GM21423 (cell line): ENCODE measurements at regions not wholly inside any gene's neighbourhood (a gene's known extent, or its start where the extent isn't known, plus 50 kb on each side); places are given as distances from the start of the nearest gene placed in this dataset.

Experiments used
- ATAC-seq: cut with Tn5 transposase; IDR thresholded peaks from one replicate; pipeline ENCODE4 v1.9.1; 2021; ENCODE audit warnings: mild to moderate bottlenecking, moderate library complexity; ENCODE audit not compliant: unreplicated experiment

DNA sequence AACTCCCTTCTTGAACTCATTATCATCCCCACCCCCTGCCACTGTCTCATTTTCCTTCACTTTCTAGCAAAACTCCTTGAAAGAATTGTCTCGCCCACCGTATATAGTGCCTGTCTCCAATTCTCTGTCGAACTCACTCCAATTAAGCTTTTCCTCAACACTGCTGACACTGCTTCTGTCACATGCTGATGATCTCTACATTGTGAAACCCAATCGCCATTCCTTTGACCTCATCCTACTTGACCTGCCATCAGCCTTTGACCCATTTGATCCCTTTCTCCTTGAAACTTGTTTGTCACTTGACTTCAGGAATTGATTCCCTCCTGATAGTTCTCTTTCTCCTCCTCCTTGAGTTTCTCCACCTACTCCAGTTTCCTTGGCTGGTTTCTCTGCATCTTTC, 54.8 kb downstream of the CCDC71L start:
- ATAC-seq, result no peak

- no peak for ATAC-seq
These were observed 56.0 kb downstream of the CCDC71L start for GRCh38 chr7:106604971-106605370.

GRCh38 chr7:106604303-106604924, 56.5 kb downstream of the CCDC71L start:
- ATAC-seq, result no peak

- no peak for ATAC-seq
These were observed 57.6 kb downstream of the CCDC71L start for GRCh38 chr7:106603346-106603745.

DNA sequence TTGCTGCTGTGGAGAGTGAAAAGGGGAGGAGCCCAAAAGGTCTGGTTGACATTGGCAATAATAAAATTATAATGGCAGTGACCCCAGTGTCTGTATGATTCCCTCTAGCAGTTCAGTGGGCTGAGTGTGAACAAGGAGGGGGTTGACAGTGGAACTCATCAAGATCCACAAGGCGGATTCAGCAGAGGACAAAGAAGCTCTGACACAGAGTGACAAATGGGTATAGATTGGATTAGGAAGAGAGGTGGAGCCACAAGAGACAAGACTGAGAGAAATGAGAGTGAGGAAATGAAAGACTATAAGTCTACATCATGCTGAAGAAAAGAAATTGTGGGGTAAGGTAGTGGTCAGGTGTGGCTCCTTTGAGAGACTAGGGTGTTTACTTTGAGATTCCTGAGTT, 58.9 kb downstream of the CCDC71L start:
- no peak for ATAC-seq

- ATAC-seq, result no peak
These were observed 60.2 kb downstream of the CCDC71L start for GRCh38 chr7:106600569-106601373.

DNA sequence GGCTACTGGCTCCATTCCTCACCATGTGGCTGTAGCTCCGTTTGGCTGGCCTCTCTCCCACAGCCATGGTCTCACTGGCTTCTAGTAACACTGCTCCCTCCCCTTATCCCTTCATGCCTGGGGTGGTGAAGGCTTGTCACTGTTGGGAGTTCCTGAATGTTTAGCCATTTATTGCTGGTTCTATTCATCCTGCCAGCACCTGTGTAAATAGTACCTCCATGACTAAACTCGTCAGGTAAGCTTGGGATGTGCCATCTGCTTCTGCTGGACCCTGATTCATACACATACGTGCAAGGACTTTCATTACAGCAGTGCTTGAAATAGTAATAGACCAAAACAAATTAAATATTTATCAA, 61.6 kb downstream of the CCDC71L start:
- ATAC-seq, result no peak

GRCh38 chr7:106598663-106599342, 62.2 kb downstream of the CCDC71L start:
- peak; percentile 95 for ATAC-seq

- ATAC-seq, result no peak
These were observed 63.0 kb downstream of the CCDC71L start for GRCh38 chr7:106597751-106598546.

DNA sequence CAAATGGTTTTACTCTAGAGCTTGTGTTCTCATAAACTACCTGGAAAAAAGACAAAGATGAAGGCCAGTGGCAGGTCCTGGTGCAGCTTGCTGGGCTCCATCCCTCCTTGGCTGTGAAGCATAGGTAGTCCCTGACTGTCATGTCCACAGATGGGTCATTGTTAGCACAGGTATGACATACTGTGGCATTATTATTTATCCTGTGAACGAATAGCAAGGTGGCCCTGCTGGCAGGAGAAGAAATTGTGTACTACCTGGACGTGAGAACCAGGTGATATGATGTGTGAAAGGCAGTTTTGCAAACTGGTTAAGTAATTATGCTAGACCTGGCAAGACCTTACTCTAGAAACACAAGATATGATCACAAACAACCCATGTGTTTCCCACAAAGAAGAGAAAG, 63.9 kb downstream of the CCDC71L start:
- ATAC-seq, result no peak

DNA sequence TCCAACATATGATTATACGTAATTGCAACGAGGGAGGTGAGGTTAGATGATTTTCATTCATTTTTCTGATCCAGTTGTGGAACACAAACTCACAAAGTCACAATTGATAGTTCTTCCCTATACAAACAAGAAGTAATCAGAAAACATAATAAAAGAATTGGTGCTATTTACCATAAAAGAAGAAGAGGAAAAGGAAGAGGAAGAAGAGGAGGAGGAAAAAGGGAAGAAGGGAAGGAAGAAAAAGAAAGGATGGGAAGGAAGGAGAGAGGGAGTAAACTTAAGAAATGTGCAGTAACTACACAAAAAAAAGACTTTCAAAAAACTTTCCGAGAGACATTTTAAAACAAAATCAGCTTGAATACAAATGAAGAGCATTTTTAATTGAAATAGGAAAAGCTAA, 65.0 kb downstream of the CCDC71L start:
- no peak for ATAC-seq

- ATAC-seq, result no peak
These were observed 67.9 kb downstream of the CCDC71L start for GRCh38 chr7:106593028-106593417.

- ATAC-seq, result no peak
These were observed 68.5 kb downstream of the CCDC71L start for GRCh38 chr7:106592282-106593027.

DNA sequence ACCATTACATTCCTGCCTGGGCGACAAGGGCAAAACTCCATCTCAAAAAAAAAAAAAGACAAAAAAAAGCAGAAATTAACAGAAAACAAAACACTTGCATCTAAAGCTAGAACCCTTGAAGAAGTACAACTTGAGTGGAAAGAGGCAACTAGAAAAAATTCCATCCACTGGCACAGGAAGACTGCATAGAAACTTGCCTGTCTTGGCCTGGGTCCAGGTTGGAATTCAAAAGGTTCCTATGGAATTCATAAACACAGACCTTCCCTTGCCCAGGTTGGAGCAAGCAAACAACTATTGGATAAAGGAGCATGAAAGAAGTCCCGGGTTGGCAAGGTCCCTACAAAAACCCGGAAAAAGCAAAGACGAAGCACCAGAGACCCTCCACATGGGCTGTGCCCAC, 69.8 kb downstream of the CCDC71L start:
- no peak for ATAC-seq

DNA sequence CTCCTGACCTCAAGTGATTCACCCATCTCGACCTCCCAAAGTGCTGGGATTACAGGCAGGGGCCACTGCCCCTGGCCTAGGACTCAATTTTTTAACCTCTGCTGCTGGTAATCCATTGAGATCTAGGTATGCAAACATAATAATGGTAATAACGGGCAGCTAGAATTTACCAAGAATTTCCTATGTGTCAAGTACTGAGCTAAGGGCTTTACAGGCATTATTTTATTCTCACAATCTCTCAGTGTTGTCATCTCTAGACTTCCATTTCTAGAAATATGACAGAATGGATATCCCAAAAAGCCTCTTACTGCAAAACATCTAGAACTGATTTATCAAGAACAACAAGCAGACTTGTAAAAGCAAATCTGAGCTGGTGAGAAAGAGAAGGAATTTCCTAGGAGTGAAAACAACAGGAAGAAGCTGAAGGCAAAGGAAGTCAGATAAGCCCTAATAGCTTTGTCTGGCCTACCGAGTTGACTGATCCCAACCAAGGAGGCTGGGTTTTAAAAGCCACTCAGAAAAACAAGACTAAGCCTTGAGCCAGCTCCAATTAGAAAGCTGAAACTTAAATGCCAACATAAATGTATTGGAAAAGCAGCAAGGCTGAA, 70.6 kb downstream of the CCDC71L start:
- ATAC-seq, result no peak

DNA sequence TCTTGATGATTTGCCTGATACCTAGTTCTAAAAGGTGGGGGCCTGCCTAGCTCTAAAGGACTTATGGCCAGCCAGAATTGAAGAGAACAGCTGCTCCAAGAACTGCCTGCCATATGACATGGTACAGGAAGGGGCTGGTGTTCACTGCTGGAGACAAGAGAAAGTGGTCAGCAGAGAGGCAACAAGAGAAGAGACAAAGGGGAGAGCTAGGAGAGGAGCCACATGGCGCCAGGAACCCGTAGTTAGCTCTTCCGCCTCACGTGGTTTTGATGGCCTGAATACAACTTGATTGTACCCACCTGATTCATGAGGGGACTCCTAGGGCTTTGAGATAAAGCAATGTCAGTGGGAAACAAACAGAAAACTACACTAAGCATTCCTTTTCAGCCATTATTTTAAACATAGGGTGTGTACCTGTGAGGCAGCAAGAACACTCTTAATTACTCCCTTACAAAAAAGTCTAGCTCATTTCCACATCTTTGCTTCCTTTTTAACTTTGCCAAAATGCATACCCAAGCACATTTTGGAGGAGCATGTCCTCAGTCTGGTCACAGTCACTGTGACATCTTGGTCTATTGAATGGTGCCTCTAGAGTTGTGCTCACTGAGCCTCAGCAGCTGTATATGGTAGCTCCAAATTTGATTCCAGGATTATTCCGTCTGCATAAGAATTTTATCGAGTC, 71.6 kb downstream of the CCDC71L start:
- no peak for ATAC-seq

GRCh38 chr7:106588422-106589197, 72.3 kb downstream of the CCDC71L start:
- ATAC-seq, result no peak

DNA sequence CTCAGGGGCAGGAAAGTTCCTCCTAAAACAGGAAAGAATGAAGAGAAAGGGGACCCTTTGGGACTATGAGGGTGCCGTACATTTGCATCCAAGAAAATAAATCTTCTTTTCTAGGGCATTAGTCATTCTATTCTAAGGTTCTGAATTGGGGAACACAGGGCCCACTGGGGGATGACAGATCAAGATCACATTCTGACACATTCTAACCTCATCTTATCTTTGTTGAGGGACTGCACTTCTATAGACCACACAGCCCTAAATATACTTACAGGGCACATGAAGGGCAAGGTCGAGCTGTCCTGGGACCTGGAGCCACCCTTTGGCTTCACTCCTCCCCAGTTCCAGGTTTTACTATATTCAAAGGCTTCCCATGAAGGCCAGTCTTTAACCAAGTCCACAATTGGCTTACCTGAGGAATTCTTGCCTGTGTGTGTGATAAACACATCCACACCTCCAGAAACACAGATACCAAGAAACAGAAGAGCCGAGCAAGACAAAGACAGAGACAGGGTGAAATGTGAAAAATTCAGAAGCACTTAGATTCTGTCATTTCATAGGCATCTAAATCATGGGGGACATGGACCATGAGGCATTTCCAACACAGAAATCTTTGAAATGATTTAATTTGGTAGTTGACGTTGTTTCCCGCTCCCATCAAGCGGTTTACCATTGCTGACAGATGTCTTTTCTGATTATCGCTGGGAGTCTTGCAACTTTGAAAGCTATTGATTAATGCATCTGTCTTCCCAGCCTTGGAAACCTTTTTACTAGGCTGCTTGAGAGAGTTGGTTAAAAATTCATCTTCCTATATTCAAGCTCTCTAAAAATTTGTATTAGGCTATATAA, 75.8 kb downstream of the CCDC71L start:
- no peak for ATAC-seq
